ENCODE measurements at regions not wholly inside any gene's neighbourhood (a gene's known extent, or its start where the extent isn't known, plus 50 kb on each side); places are given as distances from the start of the nearest gene placed in this dataset.

DNA sequence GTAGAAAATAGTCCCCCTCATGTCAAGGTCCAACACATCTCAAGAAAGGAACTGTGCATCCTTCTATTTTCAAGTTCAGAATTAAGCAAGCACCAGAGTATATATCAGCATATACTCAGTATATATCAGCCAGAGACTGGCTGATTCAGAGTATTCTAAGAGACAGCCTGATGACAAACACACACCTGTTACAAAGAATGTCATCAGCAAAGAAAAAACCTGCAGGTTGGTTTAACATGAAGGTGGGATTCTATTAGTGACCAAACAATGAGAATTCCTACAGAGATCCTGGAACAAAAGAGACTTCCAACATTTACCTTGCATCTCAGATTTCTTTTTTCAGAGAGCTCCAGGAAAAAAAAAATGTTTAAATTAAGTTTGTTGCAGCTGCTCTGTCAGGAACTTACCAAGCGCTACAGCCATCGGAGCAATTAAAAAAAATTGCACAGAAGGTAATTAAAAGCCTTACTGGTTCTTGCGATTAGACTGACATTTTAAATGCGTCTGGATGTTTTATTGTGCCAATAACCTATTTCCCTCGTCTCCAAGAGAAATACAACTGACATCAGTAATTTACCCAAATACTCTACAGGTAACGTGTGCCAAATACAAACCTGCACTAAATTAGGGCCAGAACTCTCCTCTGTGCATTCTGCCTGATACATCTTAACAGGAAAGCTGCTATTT is 218.1 kb downstream of the HNMT start:
- Histone ChIP-seq H3K36me3 (no peaks in the 10 kb centered on the region), H3K9me3 (ENCODE audit: low read depth) (no peaks in the 10 kb centered on the region), H3K27ac (no peak overlapping the region), H3K4me3 (no peak overlapping the region), H3K4me1 (ENCODE audit: low read depth) (peaks cover 6% of the 10 kb centered on the region), H3K27me3 (no peaks in the 10 kb centered on the region)
- TF ChIP-seq, protein P1, sequence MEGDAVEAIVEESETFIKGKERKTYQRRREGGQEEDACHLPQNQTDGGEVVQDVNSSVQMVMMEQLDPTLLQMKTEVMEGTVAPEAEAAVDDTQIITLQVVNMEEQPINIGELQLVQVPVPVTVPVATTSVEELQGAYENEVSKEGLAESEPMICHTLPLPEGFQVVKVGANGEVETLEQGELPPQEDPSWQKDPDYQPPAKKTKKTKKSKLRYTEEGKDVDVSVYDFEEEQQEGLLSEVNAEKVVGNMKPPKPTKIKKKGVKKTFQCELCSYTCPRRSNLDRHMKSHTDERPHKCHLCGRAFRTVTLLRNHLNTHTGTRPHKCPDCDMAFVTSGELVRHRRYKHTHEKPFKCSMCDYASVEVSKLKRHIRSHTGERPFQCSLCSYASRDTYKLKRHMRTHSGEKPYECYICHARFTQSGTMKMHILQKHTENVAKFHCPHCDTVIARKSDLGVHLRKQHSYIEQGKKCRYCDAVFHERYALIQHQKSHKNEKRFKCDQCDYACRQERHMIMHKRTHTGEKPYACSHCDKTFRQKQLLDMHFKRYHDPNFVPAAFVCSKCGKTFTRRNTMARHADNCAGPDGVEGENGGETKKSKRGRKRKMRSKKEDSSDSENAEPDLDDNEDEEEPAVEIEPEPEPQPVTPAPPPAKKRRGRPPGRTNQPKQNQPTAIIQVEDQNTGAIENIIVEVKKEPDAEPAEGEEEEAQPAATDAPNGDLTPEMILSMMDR (IDR thresholded peaks at IDR 0.05; ENCODE audit: low read depth, low read length): no peak
- no peak for DNase-seq (ENCODE audit: low read depth in 1 of 2, low spot score in 1 of 2)

DNA sequence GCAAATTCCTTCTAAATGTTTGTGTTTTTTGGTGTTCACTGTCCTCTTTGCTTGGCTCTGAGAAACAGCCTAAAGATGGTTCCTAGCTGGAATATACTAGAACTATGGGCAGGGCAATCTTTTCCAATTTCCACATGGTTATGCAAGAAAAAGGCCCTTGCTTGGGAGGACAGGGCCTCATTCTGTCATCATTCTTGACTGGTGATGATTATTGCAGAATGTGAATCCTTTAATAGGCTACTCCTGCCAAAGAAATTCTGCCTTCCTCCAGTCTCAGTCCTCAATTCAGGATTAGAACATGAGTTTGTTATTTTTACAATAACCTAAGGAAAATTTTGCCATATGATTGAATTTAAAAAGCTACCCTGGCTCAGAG is 218.7 kb downstream of the HNMT start:
- no peak overlapping the region for H3K27ac ChIP-seq
- peak in 1 of 2 donors; percentile 64 for DNase-seq (ENCODE audit: low read depth in 1 of 2, low spot score in 1 of 2)
- H3K4me3 ChIP-seq: no peak overlapping the region
- TF ChIP-seq, protein P1 (IDR thresholded peaks at IDR 0.05; ENCODE audit: low read depth, low read length): no peak
- no peaks in the 10 kb centered on the region for H3K27me3 ChIP-seq
- no peaks in the 10 kb centered on the region for H3K9me3 ChIP-seq (ENCODE audit: low read depth)
- peaks cover 6% of the 10 kb centered on the region for H3K4me1 ChIP-seq (ENCODE audit: low read depth)
- H3K36me3 ChIP-seq: no peaks in the 10 kb centered on the region

DNA sequence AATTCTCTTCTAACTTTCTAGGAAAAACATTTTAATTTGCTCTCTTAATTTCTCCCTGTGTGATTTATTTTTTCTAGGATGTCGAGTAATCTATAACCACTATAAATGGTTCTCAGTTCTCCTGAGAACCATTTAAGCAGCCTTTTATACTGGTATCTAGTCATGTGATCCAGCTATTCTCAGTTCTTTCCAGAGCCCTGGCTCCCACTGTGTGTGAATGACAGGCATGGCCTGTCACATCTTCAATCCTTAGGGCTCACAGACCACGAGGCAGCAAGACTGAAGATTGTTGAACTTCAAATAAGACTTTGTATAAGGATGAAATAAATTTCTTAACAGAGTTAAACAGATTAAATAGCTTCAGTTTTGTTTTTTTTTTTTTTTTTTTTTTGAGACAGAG is 219.4 kb downstream of the HNMT start:
- Histone ChIP-seq H3K27ac (no peak overlapping the region), H3K27me3 (no peaks in the 10 kb centered on the region), H3K4me3 (no peak overlapping the region), H3K36me3 (no peaks in the 10 kb centered on the region), H3K9me3 (ENCODE audit: low read depth) (no peaks in the 10 kb centered on the region), H3K4me1 (ENCODE audit: low read depth) (peaks cover 6% of the 10 kb centered on the region)
- no peak for DNase-seq (ENCODE audit: low read depth in 1 of 2, low spot score in 1 of 2)
- TF ChIP-seq, protein P1 (IDR thresholded peaks at IDR 0.05; ENCODE audit: low read depth, low read length): no peak

DNA sequence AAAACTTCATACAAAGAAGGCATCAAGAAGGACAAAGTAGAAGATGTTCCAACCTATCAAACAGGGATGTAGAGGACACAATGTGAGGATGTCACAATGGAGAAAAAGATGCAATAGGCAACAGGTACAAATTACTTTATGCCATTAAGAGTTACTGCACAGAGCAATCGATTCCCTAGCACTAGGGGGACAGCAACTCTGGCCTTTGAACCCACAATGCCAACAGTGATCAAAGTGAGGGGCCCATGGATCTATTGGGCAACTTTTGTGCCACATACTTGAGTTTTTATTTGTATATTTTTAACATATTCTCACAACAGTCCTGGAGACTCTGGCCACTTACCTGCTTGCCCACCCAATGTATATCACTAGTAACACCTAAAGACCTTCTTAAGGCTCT is 220.2 kb downstream of the HNMT start:
- Histone ChIP-seq H3K36me3 (no peaks in the 10 kb centered on the region), H3K4me1 (ENCODE audit: low read depth) (peaks cover 6% of the 10 kb centered on the region), H3K27ac (no peak overlapping the region), H3K9me3 (ENCODE audit: low read depth) (no peaks in the 10 kb centered on the region), H3K27me3 (no peaks in the 10 kb centered on the region), H3K4me3 (no peak overlapping the region)
- TF ChIP-seq, protein P1 (IDR thresholded peaks at IDR 0.05; ENCODE audit: low read depth, low read length): no peak
- DNase-seq (ENCODE audit: low read depth in 1 of 2, low spot score in 1 of 2): no peak

DNA sequence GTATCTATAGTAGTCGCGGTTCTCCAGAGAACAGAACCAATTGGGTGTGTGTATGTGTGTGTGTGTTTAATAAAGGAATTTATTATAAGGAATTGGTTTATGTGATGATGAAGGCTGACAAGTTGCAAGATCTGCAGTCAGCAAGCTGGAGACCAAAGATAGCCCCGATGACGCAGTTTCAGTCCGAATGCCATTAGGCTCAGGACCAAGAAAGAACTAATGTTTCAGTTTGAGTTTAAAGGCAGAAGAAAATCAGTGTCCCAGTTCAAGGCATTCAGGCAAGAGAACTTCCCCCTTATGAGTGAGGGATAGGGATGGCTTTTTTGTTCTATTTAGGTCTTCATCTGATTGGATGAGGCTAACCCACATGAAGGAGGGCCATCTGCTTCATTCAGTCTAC is 221.6 kb downstream of the HNMT start:
- Histone ChIP-seq H3K27ac (no peak overlapping the region), H3K4me3 (no peak overlapping the region), H3K9me3 (ENCODE audit: low read depth) (no peaks in the 10 kb centered on the region), H3K27me3 (no peaks in the 10 kb centered on the region), H3K36me3 (no peaks in the 10 kb centered on the region), H3K4me1 (ENCODE audit: low read depth) (peaks cover 6% of the 10 kb centered on the region)
- TF ChIP-seq, protein P1 (IDR thresholded peaks at IDR 0.05; ENCODE audit: low read depth, low read length): no peak
- DNase-seq (ENCODE audit: low read depth in 1 of 2, low spot score in 1 of 2): peak in 1 of 2 donors; percentile 13
